Glomerular visceral epithelial cell (primary cell): ENCODE measurements at regions not wholly inside any gene's neighbourhood (a gene's known extent, or its start where the extent isn't known, plus 50 kb on each side); places are given as distances from the start of the nearest gene placed in this dataset.

Experiments used
- DNase-seq: peaks from one replicate; pipeline ENCODE4 v3.0.0-alpha.2; 2016; ENCODE audit errors: extremely low spot score

DNA sequence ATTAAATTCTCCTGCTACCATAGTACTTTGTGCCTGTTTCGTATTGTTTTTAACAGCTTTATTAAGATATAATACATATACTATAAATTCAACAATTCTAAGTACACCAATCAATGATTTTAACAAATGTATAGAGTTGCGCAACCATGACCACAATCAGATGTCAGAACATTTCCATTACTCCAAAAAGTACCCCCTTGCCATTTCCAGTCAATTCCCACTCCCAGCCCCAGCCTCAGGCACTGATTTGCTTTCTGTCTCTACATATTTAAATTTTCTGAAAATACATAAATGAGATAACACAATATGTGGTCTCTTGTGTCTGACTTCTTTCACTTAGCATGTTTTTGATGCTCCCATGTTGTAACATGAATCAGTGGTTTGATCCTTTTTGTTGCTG lies 193.9 kb downstream of the FIGN start:
- DNase-seq: no peak

DNA sequence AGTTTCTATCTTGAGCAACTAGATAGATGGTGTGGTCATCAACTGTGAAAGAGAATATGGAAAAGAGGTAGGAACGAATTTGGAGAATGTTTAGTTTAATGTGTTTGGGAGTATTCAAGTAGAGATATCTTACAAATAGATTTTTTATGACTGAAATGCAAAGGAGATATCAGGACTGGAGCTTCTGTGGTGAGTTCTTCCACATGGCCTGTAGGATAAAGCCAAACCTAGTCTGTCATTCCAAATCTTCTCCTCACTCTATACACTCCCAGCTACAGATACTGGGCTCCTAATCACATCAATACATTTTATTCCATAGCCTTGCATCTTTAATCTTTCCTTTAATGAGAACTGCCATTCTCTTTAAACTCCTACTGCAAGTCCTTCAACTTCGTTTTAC lies 194.3 kb downstream of the FIGN start:
- no peak for DNase-seq

DNA sequence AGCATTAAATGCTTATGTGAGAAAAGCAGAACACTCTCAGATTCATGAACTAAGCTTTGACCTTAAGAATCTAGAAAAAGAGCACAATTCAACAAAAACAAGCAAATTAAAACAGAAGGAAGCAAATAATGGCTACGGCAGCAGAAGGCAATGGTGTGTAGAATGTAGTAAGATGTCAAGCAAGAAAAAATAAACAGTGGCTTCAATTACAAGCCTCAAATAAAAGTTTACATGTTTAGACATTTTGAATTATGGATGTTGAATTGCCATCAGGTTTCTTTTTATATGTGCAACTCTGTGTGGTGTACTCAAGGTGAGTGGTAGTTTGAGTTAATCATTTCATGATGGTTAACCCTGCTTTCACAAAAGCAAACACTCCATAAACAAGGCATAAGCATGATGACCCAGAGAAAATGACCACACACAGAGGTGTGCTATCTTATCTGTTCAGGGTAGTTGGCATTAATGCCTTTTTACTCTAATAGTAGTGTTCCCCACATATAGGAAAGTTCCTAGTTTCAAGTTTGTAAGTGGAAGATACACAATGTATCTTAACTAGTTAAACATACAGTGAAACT lies 207.1 kb downstream of the FIGN start:
- no peak for DNase-seq

DNA sequence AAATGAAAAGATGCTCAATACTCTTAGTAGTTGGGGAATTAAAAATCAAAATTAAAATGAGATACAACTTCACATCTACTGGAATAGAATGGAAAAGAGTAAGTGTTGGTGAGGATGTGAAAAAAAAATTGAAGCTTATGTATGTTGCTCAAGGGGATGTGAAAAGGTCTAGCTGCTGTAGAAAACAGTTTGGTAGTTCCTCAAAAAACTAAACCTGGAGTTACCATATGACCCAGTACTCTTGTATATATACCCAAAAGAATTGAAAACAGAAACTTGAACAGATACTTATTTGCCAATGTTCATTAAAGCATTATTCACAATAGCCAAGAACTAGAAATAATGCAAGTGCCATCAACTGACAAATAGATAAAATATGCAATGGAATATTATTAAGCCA lies 208.4 kb downstream of the FIGN start:
- DNase-seq: no peak

DNA sequence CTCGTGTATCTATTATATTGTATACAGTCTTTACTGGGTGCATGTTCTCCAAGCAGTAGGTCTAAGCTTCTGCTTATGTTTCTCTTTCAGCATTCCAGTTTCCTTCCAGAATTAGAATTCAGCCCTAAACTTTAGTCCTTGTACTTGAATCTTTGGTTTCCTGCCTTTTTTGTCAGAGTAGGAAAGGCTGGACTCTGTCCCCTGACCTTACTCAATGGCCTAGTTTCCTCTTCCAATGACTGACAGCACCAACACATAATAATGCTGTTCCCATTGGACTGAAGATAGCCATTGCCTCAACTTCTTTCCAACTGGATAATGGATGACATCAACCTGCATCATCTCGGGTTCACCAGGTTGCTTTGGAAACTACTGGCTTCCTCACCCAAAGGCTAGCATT lies 217.0 kb downstream of the FIGN start:
- no peak for DNase-seq

DNA sequence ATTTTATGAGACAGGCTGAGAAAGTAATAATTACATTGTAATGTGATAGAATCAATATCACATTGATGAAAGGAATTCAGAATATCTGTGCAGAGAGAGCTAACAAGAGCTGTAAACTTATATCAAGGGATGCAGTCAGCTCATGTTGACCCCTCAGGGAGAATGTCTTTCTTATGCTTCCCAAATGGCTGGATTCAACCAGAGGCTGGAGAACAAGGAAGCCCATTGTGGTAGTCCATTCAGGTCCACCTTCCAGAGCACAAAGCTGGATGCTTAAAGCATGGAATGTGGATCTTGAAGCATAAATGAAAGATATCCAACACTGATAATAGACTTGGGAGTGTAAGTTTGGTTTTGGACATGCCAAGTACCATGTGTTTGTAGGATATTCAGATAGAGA lies 220.0 kb downstream of the FIGN start:
- no peak for DNase-seq

DNA sequence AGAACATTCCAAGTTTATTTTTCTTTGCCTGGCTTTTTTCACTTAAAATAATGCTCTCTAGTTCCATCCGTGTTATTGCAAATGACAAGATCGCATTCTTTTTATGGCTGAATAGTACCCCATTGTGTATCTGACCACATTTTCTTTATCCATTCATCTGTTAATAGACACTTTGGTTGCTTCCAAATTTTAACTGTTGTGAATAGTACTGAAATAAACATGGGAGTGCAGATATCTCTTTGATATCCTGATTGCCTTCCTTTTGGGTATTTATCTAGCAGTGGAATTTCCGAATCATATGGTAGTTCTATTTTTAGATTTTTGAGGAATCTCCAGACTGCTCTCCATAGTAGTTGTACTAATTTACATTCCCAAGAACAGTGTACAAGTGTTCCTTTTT lies 230.5 kb downstream of the FIGN start:
- no peak for DNase-seq

DNA sequence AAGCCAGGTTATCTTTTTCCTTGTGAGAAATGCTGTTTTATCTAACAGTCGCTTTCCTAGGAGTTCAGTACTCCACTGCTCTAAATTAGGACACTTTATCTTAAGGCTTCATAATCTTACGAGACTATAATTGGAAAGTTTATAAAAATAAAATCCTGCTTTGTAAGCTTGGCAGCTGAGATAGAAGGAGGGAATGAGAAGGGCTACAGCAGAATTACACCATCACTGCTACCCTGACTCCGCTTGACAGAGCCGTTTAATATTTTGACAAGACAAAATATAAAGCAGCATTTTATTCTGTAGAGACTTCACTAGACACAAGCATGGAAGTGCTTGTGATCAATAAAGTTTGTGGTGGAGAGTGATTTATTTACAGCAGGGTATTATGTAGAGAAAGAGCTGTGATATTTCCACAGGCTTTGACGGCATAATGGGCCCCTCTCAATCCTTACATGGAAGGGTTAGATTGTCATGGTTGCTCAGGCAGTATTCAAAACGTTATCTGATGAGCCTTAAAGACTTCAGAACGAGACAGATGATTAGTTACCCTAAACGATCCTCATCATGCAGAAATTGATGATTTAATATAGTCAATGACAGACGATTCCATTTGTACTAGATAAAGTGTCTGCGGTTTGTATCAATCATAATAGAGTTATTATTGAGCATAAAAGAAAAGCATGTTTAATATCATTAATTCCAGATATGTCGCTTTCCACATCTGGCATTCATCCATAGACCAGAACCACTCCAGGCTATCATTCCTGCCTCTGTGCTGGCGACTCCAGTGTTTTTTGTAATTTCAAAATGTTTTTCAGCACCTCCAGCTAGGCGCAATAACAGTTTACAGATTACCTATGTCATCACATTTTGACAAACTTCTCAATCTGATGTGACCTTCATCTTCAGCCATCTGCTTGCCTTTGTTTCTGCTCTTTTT lies 242.2 kb downstream of the FIGN start:
- DNase-seq: no peak

DNA sequence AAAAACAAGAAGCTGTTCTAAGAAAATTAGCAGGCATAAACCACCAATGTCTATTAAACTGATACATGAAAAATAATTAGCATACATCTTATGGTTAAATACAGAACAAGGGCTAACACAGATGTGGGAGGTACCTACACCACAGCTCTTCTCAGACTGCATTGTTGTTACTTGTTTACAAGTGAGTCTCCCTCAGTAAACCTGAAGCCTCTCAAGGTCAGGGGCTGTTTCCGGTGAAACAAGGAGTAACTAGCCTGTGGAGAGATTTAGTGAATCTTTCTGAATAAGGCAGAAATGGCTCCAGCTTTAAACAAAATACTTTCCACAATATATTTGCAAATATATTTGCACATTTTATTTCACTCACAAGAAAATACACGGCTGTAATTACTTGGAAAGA lies 244.0 kb downstream of the FIGN start:
- DNase-seq: no peak

DNA sequence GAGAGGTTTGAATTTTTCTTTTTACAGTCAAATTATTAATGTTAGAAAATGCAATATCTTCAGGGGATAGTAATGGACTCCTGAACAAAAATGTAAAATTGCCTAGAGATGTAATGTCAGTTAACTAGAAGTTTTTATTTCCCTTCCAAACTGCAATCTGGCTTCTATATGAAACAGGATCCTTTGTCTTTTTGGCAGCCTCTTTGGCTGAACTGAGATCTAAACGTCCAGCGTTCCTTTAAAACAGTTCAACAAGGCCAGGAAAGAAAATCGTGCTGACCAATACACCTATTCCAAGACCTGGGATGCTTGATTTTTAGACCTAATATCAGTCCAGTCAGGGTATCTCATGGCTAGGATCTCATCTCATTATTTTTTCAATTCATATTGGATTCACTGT lies 245.5 kb downstream of the FIGN start:
- no peak for DNase-seq

DNA sequence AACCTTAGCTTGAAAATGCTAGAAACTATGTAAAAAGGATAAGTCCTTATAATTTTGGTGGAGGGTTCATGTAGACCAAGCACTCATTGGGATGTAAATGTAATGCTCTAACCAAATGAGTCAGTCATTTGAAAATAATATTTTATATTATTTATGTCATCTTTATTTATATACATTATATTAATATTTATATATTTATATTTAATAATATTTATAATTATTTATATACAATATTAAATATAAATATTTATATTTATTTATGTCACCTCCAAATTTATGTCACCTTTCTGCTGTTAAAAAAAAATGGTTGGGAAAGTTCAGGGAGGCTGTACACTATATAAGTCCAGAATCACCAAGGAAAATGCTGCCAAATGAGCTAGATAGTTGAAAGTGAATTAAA lies 254.3 kb downstream of the FIGN start:
- DNase-seq: no peak

DNA sequence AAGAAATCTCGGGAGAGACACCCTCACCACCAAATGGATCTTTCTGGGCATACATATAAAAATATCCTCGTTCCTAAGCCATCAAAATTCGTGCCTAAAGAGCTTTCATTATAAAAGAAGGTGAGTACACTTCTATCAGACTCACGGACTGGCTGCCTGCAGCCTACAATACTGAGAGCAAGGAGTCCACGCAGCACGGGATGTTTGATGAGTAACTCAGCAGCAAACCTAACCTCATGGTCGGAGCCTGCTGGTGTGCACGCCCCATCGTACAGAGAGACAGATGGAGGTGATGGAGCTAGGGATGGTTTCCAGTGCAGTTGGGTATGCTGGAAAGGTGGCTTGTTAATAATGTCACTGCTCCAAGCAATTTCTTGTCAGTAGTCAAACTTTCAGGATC lies 256.2 kb downstream of the FIGN start:
- no peak for DNase-seq

DNA sequence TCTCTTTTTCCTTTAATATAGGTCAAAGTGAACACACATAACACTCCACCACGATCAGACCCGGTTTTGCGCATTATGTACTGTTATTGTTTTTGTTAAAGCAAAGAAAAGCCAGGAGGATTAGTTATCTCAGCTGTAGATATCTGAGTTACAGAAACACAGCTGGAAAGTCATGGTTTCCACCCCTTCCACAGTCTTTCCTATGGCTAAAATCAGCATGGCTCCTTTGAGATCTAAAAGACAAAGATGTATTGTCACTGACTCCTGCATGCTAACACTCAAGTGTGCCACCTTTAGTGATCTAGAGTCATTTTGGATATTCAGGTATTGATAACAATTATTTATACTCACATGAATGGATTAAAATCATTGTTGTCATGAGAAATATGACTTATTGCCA lies 260.0 kb downstream of the FIGN start:
- no peak for DNase-seq

DNA sequence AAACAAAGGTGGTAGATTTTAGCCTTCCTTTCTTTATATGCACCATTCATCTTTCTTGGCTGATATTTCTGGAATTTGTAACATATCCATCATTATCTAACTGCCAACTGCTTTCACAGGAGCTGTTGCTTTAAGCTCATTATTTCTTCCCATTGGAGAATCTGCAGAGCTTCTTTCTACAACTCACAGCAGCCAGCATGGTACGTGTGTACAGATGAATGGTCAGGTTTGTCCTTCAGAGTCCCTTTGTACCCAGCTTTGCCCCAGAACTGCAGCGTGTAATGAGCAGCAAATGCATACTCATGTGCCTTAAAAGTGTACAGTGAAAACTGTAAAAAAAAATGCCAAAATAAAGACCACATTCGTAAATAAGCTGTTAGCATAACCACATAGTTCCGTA lies 260.9 kb downstream of the FIGN start:
- DNase-seq: no peak

DNA sequence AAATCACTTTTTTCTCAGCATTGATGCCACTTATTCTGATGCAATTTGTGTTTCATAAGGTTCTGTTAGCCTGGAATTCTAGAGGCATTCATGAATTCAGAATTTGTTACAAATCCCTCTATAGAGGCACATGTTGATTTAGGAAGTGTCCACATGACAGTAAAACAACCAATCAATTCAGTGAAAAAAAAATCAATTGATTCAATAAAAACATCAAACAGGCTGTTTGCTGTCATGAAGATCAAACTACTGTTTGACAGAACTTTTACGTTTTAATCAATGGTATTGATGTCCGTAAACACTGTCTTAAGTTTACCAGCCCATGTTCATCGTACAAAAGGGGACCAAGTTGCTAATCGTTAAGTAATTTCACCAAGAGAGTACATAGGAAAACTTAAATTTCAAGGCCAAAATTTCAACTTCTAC lies 261.5 kb downstream of the FIGN start:
- DNase-seq: no peak

DNA sequence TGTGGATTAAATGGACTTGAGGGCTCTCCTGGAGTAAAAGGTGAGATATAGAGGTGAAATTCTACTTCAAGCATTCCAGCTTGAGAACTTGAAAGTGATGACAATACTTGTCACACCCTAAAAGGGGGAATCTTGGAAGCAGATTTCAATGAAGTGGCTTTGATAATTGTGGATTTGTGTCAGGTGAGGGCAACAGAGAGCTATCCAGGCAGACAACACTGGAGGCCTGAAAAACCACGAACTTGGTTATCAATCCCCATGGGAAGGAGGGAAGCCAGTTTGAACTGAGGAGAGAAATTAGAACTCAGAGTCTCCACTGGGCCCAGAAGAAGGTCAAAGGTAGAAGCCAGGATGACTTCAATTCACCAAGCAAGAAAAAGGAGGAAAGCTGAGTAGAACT lies 263.9 kb downstream of the FIGN start:
- peak; percentile 33 for DNase-seq

DNA sequence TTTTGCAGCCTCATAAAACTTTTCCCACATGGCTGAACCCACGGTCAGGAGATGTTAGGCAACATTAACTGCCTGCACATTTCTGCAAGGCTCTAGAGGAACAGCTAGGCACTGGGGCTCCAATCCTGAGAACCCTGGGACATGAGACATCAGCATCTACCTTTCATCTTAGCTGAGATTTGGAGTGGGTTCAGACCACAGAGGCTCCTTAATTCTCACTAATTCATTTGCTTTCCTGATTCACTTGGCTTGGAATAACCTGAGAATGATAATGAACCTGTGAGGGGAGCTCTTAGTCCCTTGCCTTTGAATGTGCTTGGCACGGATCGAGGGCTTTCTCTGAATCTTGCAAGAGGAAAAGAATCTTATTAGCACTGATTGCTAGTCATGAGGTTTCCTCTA lies 266.2 kb downstream of the FIGN start:
- peak; percentile 6 for DNase-seq

DNA sequence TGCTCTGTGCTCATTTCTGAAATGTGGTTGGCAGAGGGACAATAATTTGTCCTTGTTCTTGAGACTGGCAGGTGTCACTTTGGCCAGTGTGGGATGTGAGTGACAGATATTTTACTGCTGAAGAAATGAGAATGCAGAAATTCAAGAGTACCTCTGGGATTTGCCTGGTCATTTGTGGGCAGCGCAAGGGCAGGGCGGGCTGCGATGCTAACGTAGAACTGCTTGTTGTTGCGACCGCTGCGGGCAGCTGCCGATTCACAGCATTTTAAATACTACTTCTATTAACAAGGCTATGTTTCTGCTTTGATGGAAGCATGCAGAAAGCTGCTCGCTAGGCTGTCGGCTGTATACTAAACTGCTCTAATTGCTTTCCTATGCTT lies 268.6 kb downstream of the FIGN start:
- DNase-seq: no peak

DNA sequence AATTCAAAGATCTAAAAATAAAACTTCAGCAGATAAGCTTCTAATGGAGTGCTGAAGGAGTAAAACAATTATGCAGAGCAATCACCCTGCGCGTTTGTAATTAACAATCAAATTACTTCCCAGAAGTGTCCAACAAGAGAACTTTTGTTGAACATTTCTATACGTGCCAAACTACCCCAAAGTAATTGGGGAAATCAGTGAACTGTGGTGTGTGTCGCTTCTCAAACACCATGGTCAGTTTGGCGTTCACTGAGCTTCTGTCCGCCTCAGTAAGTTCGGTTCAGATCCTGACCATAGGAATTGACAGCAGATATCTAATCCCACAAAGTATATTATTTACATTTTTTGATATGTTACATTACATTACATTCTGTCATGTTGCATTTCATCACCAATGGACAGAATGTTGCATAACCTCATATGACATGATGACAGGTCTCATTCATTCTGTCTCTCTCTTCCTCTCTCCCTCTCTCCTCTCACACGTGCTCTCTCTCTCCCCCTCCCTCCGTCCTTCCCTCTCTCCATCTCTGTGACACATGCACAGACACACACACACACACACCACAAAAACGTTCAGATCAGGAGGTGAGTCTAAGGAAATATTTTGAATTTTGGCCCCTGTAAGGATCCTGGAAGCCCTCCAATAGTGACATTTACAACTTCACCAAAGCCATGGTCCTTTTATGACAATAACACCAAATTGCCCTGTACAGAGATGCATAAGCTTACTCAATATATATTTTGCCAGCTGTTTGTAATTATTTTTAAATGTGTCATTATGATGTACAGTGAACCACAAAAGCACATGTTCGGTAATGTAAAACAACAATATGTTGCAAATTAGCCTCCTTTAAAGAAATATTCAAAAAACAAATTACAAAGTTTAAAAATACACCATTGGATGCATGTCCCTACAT lies 269.2 kb downstream of the FIGN start:
- DNase-seq: no peak

DNA sequence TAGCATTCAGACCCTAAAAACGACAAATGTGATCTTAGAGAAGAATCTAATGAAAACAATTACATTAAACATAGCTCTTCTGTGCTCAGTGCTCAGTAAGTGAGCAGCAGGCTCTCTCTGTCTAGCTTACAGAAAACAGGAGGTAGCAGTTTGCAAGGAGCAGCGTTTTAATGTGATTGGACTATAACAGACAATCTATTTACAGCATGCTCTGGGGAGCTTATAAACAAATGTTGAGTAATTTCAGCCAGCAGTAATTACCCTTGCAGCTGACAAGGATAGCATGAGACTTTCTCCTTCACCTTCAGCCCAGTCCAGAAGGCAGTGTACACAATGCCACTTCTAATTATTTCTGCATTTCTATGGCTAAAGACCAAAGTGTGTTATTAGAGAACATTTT lies 270.4 kb downstream of the FIGN start:
- DNase-seq: no peak

DNA sequence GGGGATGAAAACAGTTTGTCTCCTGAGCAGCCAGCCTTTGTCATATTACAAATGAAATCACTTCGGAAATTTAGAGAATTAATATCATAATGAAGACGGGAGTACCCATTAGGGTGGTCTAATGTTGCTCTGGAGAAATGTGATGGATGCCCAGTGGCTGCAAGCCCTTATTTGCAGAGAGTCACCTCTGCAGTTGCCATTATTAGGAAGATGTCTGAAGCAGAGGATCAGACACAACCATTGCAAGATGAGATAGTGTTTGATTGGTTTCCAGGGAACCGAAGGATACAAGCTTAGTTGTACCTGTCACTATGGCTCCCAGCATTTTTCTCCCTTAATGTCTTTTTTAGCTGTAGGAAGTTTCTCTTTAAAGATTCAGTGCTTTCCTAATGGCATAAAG lies 272.4 kb downstream of the FIGN start:
- DNase-seq: no peak

DNA sequence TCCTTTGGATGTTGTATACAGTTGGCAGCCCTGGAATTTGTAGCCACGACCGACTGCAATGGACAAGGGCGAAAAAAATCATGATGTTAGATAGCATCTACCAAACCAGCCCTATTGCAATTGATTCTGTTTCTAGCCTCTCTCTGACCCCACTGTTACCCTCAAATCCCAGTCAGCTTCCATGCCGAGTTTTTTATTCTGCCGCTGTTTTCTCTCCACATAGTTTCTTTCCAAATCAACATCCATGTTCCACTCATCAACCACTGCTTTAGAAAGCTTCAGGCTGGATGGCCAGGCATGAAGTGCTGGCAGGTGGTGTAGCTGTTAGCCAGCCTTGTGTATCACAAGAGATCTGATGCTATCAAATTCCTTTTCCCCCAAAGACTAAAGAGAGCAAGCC lies 272.8 kb downstream of the FIGN start:
- DNase-seq: no peak

DNA sequence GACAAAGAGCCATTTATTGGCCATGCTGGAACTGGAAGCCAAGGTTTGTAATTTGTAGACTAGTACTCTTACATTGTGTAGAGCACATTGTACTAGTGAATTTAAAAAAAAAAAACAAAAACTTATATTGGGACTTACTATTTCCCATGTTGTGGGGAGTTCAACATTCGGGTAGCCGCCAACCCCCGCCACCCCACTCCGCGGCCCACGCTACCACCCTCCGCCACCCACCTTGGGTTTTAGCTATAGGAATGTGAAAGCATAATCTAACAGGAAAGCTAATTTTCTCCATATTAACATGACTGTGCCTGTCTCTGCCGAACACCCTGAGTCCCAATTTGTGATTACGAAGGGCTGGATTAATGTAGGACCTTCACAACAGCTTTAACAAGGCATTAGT lies 275.8 kb downstream of the FIGN start:
- DNase-seq: no peak
